ENCODE measurements at regions not wholly inside any gene's neighbourhood (a gene's known extent, or its start where the extent isn't known, plus 50 kb on each side); places are given as distances from the start of the nearest gene placed in this dataset.
A peak's percentile ranks its signal among the peaks of the same experiment; 100 is the strongest.

DNA sequence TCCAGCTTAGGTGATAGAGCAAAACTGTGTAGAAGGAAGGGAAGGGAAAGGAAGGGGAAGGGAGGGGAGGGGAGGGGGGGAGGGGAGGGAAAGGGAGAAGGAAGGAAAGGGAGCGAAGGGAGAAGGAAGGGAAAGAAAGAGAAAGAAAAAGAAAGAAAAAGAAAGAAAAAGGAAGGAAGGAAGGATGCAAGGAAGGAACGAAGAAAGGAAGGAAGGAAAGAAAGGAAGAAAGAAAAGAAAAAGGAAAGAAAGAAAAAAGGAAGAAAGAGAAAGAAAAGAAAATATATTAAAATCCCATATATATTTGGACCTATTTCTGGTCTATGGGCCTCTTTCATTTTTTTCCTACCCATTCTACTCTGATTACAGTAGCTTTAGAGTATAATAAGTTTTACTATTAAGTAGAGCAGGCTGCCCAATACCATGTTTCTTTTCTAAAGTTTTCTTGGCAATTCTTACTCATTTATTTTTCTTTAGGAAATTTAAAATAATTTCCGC lies 229.1 kb downstream of the AUH start:
- no peak for DNase-seq (ENCODE audit: low spot score)

DNA sequence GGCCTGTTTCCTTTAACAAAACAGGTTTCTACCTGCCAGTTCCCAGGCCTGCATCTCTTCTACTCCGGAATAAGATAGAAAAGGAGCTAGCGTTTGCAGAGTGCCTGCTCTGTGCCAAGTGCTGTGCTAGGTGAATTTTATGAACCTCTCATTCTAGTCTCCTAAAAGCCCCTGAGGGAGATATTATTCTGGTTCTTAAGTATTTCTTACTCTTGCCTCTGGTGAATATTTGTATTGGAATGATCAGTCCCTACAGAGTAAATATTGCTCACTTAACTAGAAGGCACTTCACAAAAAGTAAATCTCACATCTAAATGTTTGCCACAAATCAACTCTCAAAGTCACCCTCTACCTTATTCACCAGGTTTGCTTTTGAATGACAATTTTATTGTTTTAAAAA lies 227.1 kb downstream of the AUH start:
- DNase-seq (ENCODE audit: low spot score) = no peak

DNA sequence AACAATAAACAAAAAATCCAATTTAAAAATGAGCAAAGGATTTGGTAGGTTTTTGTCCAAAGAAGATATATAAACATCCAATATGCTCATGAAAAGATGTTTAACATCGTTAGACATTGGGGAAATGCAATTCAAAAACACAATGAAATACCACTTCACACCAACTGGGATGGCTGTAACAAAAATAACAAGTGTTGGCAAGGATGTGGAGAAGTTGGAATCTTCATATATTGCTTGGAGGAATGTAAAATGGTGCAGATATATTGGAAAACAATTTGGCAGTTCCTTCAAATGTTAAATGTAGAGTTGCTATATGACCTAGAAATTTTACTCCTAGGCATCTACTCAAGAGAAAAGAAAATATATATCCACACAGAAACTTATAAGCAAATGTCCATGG lies 224.3 kb downstream of the AUH start:
- DNase-seq (ENCODE audit: low spot score) = no peak

DNA sequence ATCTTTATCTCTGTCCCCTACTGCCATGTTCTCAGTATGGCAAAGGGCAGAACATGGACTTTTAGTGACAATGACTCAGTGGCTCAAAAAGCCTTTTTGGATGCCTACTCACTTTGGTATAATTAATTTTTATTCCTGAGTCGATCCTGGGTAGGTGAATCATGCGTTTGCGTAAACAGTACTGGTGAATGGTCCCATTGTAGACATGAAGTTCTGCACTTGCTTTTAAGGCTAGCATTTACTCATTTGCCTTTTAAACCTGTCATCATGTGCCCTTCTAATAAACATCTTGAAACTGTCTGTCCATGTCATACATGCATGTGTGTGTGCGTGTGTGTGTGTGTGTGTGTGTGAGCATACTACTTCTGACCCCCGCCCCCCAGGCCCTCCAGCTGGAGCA lies 223.0 kb downstream of the AUH start:
- peak; percentile 37 for DNase-seq (ENCODE audit: low spot score)

DNA sequence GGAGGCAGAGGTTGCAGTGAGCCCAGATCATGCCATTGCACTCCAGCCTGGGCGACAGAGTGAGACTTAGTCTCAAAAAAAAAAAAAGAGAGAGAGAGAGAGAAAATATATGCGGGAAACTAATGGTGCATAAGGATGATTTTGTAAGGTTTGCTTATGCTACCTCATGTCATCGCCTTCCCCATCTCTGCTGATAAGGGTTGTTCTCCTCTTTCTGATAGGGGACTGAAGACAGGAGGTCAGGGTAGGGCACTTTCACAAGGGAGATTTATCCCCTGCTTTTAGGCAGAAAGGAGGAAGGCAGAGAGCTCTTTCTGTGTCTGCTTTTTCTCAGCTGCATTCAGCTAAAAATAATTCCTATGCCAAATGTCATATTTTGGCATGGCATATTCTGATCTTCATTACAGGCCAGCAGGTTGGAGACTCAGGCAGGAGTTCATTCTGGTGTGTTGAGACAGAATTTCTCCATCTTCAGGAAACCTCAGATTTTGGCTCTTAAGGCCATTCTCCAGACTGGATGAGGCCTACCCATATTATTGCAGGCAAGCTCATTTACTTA lies 220.2 kb downstream of the AUH start:
- no peak for DNase-seq (ENCODE audit: low spot score)

DNA sequence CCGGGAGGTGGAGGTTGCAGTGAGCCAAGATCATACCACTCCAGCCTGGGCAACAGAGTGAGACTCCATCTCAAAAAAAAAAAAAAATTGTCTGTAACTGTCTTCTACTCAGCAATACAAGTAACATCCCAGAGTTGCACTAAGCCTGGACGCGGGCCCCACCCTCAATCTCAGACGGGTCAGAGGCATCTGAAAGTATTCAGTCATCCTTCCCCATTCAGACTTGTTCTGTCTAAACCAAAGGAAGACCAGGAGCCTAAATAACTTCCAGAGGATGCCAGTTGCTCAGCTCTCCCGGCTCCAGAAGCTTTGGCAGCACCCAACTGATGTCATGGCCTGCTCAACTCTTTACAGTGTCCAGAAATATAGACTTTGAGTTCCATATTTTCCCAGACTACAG lies 218.6 kb downstream of the AUH start:
- DNase-seq (ENCODE audit: low spot score) = peak; percentile 51

DNA sequence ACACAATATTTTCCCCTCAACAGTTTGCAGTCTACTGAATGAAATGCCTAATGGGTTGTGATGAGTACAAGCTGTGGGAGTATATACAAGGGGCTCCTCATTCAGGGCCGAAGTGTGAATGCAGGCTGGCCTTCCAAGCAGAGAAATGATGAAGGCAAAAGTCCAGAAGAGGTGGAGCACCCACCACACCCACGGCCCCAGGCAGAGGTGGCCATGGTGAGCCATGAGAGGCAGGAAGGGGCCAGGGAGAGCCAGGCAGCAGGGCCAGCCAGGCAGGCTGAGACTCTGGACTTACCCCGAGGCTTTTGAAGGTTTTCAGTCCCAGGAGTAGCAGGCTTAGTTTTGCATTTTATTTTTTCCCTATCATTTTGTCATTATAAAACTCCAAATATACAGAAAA lies 218.1 kb downstream of the AUH start:
- no peak for DNase-seq (ENCODE audit: low spot score)

DNA sequence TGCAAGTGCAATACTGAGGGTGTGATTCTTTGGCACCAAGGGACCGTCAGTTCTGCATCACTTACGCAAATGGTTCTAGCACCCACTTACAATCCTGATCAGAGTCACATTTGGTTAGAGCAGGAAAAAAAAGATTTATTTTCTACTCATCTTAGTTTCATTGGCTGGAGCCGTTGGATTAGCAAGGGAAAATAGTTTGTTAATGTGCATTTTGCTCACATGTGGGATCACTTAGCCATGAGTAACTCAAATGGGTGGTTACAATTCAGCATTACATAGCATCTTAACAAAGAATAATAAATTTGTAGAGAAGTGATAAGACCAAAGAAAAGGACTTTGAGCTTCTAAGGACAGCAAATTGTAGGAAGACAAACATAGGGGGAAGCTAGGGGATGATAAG lies 216.9 kb downstream of the AUH start:
- DNase-seq (ENCODE audit: low spot score) = peak; percentile 59

DNA sequence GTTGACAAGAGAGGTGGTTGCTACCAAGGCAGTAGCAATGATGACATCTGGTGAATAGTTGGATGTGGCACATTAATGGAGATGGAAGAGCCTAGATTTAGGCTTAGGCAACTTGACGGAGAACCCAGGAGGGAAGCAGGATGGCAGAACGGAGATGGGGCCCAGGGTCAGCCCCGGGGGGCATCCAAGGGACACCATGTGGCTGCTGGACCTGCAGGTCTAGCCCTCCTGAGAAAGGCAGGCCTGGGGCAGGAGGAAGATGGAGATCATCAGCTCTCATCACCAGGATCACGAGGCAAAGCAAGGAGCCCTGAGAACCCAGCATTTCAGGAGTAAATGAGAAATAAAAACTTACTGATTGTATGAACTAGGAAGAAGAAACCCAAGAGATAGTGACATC lies 216.2 kb downstream of the AUH start:
- no peak for DNase-seq (ENCODE audit: low spot score)

DNA sequence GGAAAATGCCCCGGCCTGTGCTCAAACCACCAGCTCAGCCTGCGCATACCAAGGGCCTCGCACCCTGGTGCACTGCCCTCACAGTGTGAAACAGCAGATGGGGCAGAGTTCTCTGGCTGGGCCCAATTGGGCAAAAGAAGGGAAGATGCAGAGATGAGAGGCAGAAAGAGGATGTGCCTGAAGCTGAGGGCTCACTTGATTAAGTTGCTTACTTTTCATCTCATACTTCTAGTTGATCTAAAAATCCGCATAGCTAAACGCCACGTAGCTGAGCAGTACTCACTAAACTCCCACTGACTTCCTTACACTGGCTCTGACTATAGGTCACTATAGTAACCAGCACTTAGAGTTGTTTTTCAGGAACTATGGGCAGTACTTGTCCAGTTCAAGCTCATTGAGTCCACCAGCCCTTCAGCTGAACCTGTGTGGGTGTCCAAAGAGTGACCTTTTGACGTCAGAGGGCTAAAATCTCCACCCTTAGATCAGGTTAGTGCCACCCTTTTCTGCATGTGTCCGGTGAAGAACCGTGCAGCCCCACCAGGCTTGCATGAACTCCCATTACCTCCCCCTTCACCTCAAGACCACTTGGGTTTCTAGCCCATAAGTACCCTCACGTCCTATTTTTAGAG lies 215.2 kb downstream of the AUH start:
- DNase-seq (ENCODE audit: low spot score) = no peak

DNA sequence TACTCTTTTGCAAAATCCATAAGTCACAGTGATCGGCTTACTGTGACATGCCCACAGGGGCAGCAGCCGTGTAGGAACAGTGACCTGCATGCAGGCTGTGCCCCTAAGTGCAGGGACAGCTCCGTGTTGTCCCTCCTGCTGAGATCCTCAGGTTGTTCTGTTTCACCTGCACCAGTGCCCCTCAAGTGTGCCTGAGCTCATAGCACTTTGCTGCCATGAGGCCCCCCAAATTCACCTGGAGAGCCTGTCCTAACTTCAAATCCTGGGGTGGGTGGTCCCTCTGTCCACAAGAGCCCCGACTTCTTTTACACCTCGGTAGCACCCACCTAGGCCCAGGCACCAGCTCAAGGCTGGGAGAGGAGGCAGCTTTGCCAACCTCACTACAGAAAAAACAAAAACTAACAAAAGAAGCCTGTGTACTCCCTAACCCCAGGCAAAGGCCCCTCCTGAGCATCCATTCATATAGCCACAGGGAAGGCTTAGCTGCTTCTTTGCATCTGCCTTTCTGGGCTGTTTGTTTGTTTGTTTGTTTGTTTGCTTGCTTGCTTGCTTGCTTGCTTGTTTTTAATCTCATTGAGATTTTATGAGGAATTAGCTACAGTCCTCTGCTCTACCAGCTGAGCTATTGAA lies 214.5 kb downstream of the AUH start:
- no peak for DNase-seq (ENCODE audit: low spot score)

DNA sequence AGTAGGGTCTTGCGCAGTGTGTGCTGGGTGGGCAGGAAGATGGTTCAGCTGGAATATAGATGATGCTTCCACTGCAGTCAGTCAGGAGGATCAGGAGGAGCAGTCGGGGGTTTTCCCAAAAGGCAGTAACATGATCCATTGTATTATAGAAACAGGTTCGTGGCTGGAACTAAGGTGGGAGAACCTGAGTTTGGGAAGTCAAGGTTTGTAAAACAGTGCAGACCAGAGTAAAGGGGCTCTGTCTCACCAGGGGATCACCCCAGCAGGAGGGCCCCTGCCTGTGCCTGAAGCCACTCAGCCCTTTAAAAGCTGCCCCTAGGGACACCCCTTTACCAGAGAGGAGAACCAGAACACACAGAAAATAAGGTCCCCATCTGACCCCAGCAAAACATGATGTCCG lies 213.4 kb downstream of the AUH start:
- DNase-seq (ENCODE audit: low spot score) = no peak

DNA sequence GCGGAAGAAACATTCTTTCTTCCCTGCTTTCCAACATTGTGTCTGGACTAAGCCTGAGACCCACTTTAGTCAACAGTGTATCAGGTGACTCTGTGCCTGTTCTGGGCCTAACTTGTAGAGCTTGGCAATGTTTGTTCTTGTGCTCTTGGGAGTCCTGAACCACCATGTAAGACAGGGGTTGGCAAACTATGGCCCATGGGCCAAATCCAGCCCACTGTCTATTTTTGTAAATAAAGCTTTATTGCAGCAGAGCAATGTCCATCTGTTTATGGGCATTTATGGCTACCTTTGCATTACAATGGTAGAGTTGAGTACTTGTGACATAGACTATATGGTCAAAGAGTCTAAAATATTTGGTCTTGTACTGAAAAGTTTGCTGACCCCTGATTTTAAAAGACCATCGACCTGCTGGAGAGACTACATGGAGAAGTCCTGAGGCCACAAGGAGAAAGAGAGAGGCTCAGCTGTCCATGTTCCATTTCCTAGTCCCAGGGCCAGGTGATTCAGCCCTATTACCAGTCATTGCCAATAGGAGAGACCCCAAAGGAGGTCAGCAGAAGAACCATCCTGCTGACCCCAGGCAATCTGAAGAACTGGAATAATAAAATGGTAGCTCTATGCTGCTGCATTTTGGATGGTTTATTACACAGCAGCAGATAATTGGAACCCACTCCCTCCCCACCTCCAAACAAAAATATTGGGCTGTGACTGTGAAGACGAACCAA lies 211.3 kb downstream of the AUH start:
- DNase-seq (ENCODE audit: low spot score) = no peak

DNA sequence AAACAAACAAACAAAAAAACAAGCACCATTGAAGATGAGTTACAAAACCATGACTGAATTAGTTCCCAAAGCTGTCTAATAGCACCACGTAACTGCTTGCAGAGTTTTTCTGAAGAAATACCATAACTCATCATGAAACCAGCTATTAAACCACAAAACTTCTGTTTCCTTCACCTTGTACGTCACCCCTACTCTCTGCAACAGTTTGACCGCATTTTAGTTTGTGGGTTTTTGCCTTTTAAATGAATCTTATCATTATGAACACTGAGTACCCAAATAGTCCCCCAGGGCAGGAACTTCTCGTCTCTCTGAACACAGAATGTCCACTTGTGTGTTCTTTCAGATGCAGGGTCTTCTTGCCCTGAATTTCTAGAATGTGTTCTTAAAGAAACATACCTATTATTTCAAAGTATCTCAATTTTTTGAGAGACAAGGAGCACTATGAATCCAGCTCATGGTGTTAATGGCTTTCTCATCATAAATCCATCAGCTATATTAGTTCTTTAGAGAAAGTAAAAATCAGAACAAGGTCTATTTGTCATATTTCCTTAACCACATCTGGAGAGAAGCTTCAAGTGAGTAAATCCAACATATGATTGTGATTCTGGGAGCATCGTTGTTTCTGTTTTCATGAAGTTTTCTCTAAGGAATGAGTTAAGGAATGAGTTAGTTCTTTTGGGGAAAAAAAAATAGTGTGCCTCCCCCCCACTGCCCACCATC lies 210.6 kb downstream of the AUH start:
- DNase-seq (ENCODE audit: low spot score) = peak; percentile 80

DNA sequence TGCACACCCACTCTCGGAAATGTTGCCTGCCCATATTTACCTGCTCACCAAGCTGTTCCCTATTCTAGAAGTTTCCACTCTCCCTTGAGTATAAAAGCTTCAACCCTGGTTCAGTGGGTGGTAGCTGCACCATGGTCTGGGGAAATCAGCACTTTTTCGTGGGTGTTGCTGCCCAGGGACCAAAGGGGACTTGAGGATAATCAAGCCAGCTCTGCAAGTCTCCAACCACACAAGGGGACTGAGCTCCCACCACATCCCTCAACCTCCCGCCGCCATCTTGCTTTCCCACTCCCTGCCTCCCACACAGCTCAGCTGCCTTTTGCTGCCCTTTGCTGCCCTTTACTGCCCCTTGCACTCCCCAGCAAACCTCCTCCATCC lies 210.0 kb downstream of the AUH start:
- DNase-seq (ENCODE audit: low spot score) = no peak

DNA sequence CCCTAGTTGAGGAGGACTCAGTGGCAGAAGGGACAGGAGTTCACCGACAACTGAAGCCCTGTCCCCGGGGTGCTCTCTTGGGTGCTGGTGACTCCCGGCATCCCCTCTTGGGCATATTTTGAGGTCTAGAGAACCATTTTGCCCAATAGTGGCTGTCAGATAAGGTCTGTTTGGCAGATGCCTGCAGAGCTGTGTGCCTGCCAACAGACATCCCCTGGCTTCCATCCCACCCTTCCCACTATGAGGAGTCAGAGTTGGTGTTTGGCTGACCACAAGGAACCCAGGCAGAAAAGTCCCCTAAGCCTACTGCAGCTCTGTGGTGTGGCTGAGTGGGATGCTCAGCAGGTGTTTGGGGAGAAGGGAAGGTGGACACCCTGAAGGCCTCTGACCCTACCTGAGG lies 207.0 kb downstream of the AUH start:
- DNase-seq (ENCODE audit: low spot score) = no peak

DNA sequence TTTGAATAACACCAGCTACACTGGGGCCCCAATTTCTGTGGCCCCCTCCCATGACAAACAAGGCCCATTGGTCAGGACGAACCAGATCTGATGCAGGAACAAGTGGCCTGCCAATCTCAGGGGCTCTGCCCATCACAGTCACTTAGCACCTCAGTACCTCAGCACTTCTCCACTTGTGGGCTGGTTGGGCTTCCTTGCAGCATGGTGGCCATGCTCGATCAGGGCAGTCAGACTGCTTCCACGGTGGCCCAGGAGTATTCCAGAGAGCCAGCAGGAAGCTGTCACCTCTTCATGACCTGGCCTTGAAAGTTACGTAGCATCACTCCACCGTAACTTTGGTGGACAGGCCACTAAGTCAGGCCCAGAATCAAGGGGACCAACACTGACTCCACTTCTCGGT lies 206.5 kb downstream of the AUH start:
- no peak for DNase-seq (ENCODE audit: low spot score)

DNA sequence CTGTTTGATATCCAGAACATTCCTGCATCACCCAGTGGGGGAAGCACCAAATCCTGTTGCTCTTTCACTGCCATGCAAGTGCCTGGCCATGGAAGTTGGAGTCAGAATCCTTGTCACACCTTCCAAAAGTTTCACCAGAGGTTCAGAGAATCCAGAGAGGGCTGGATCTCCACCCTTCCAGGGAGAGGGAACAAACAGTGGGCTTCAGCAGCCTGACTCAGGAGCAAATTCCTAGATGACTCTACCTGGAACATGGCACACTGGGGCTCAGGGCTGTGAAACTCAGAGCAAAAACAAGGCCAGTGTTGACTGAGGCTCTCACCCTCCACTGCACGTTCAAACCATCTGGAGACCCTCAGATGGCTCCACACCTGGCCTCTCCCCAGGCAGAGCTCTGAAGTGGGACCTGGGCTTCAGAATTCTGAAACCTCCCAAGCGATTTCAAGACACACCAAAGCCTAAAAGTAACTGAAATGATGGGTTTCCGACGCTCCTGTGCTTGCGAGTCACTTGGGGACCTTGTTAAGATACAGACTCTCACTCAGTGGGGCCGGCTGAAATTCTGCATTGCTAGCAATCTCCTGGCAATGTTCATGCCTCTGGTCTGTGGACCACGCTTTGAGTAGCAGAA lies 205.9 kb downstream of the AUH start:
- no peak for DNase-seq (ENCODE audit: low spot score)

DNA sequence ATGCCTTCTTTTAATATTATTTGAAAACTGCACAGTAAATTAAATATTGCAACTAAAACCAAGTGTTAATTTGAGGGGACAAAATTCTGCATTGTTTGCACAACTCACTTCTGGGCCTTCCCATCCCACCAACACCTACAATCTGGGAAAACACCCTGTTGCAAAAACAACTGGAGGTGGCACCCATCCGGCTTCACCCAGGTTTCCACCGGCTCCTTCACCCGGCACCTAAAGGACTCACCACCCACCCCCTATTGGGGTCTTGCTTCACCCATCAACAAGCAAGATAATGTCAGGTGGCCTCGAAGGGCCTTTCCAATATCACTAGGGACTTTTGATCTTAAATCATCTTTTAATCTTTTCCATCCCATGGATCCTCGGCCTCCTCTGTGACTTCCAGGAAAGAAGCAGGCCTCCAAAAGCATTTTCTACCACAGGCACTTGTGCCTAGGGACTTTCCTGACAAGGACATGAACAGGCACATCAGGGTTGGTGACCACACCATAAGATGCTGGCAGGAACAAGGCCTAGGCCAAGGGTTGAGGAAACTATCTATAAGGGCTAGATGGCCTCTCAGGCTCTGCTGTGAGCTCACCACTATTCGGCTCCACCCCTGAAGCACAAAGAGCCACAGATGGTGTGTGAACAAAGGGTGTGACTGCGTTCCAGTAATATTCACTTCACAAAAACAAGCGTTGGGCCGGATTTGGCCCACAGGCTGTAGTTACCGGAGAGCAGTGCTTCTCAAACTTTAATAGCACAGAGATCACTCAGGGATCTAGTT lies 205.1 kb downstream of the AUH start:
- no peak for DNase-seq (ENCODE audit: low spot score)

DNA sequence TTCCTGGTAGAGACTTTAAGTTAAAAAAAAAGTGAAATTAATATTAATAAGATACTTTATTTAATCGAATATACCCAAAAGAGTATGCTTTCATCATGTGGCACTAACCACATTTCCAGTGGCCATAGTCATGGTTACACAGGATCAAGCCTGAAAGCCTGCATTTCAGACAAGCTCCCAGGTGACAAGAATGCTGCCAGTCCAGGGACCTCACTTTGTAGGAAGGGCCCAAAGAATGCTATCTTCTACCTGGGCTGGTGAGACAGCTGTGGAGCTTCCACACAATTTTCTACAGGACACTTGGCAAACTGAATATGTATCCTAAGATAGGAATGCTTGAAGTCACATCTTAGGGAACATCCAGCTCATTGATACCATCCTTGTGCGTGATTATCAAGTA lies 203.8 kb downstream of the AUH start:
- no peak for DNase-seq (ENCODE audit: low spot score)

DNA sequence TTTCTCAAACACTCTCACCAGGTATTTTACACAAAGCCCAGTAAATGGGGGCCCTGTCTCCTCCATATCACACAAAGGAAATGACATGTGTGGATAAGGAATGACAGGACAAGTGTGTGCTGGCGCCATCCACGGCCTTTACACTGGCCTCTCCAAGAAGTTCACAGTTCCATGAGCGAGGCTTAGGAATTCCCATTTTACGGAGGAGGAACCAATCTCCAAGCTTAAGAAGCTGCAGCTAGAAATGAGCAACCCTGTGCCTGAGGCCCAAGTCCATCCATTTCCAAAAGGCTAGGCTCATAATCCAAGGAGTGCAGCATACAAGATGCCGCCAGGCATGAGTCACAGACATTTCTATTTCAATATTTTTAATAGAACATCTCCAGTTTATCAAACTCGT lies 203.4 kb downstream of the AUH start:
- no peak for DNase-seq (ENCODE audit: low spot score)
